GM12878 (cell line): ENCODE measurements at regions not wholly inside any gene's neighbourhood (a gene's known extent, or its start where the extent isn't known, plus 50 kb on each side); places are given as distances from the start of the nearest gene placed in this dataset.

ENCODE experiments used
- ATAC-seq: fragments of 200-7000 bp; cut with Tn5 transposase; 3 replicates; pipeline ENCODE4 v1.9.1; 2020; ENCODE audit warnings: mild to moderate bottlenecking, moderate library complexity
- BruUV-seq: library from RNA; stranded (reverse); fragments of 400-500 nt; replicated peaks from 2 replicates; lab custom pipeline; 2021; lab: Mats Ljungman, UMichigan
- CTCF ChIA-PET: fragments of 300-600 bp; sonication (Branson Sonifier 250); formaldehyde crosslinking; extraction: SDS; loops from one replicate; lab custom pipeline; 2021; ENCODE audit warnings: inconsistent platforms; lab: Yijun Ruan, JAX
- POLR2A ChIA-PET: fragments of 350-600 bp; formaldehyde crosslinking; extraction: SDS; loops from one replicate; lab custom pipeline; 2021; ENCODE audit warnings: inconsistent platforms; lab: Charles Lee
- RAD21 ChIA-PET: fragments of 300-600 bp; sonication (Branson Sonifier 250); formaldehyde crosslinking; loops from one replicate; lab custom pipeline; 2023; ENCODE audit warnings: antibody characterized with exemption; ENCODE audit not compliant: unreplicated experiment; lab: Charles Lee
- SMC1A ChIA-PET: fragments of 300-600 bp; sonication (Branson Sonifier 250); formaldehyde crosslinking; loops from one replicate; lab custom pipeline; 2023; ENCODE audit not compliant: unreplicated experiment, uncharacterized antibody; lab: Charles Lee
- DNase-seq: peaks from one replicate; pipeline ENCODE4 v3.0.0-alpha.2; 2011; ENCODE audit warnings: low read depth, low spot score
- FAIRE-seq: peaks from 3 replicates; lab custom pipeline; 2011; peaks lifted over from hg19 to GRCh38; lab: Jason Lieb, UNC
- H2AFZ ChIP-seq: 2 replicates; pipeline ENCODE4 v1.6.0; 2011; ENCODE audit warnings: low read depth, low read length, control low read depth; ENCODE audit not compliant: control insufficient read depth
- H3K27ac ChIP-seq: 2 replicates; pipeline ENCODE4 v1.5.1; 2011; ENCODE audit warnings: control low read depth; ENCODE audit not compliant: control insufficient read depth, insufficient read depth
- H3K27me3 ChIP-seq, 2 experiments: replicated peaks in 1 of 2; 2 replicates each; pipeline versions ENCODE4 v1.6.0 to v1.6.1; 2011; ENCODE audit warnings: low read length in 1 of 2; ENCODE audit not compliant: control insufficient read depth in 2 of 2, insufficient read depth in 2 of 2
- H3K36me3 ChIP-seq, 2 experiments: 2 replicates each; pipeline ENCODE4 v1.5.1; 2011; ENCODE audit warnings: low read length in 1 of 2; ENCODE audit not compliant: control insufficient read depth in 2 of 2, insufficient read depth in 2 of 2
- H3K4me1 ChIP-seq: 2 replicates; pipeline ENCODE4 v1.6.1; 2011; ENCODE audit warnings: mild to moderate bottlenecking, low read length, moderate library complexity, mixed read lengths; ENCODE audit not compliant: control insufficient read depth, insufficient read depth
- H3K4me2 ChIP-seq: 2 replicates; pipeline ENCODE4 v1.6.0; 2011; ENCODE audit warnings: control low read depth; ENCODE audit not compliant: control insufficient read depth, insufficient read depth
- H3K4me3 ChIP-seq: fragments of 200-600 bp; sonication (generic); 2 replicates; pipeline ENCODE4 v1.5.1; 2016
- H3K79me2 ChIP-seq: 2 replicates; pipeline ENCODE4 v1.6.0; 2011; ENCODE audit warnings: low read length; ENCODE audit not compliant: control insufficient read depth, insufficient read depth
- H3K9ac ChIP-seq: 2 replicates; pipeline ENCODE4 v1.8.0; 2011; ENCODE audit warnings: low read length, control low read depth, mixed read lengths; ENCODE audit not compliant: control insufficient read depth, insufficient read depth
- H3K9me3 ChIP-seq: replicated peaks from 3 replicates; pipeline ENCODE4 v1.5.1; 2011; ENCODE audit warnings: mild to moderate bottlenecking, low read length; ENCODE audit not compliant: control insufficient read depth, insufficient read depth
- H4K20me1 ChIP-seq: 2 replicates; pipeline ENCODE4 v1.6.0; 2011; ENCODE audit not compliant: control insufficient read depth, insufficient read depth
- BMI1 ChIP-seq: fragments of 450-650 bp; IDR thresholded peaks from 2 replicates; pipeline ENCODE4 v1.6.1; 2016; ENCODE audit warnings: mild to moderate bottlenecking, moderate library complexity, borderline replicate concordance
- CBFB ChIP-seq: IDR thresholded peaks from 2 replicates; pipeline ENCODE4 v1.6.1; 2016; ENCODE audit warnings: antibody characterized with exemption, low read depth
- EP300 ChIP-seq, 2 experiments: fragments of 150-350 bp in 1 of 2; IDR thresholded peaks; 2 replicates each; pipeline ENCODE4 v1.6.1; 2011 to 2012; ENCODE audit warnings: low read depth in 2 of 2, low read length in 2 of 2, borderline replicate concordance in 1 of 2, improper control_type of control experiment in 1 of 2, inconsistent platforms in 1 of 2; ENCODE audit not compliant: control insufficient read depth in 1 of 2
- PAX8 ChIP-seq: fragments of 450-650 bp; IDR thresholded peaks from 2 replicates; pipeline ENCODE4 v1.6.1; 2017; ENCODE audit warnings: mild to moderate bottlenecking, moderate library complexity
- RAD51 ChIP-seq: fragments of 450-650 bp; IDR thresholded peaks from 2 replicates; pipeline ENCODE4 v1.6.1; 2016; ENCODE audit warnings: moderate library complexity, mild to moderate bottlenecking, inconsistent platforms
- RCOR1 ChIP-seq: conservative IDR thresholded peaks from 2 replicates; pipeline ENCODE4 v1.6.1; 2012; ENCODE audit warnings: low read depth, low read length, improper control_type of control experiment
- RELA ChIP-seq: fragments of 450-650 bp; IDR thresholded peaks from 2 replicates; pipeline ENCODE4 v1.8.0; 2014; ENCODE audit warnings: borderline replicate concordance; ENCODE audit not compliant: partially characterized antibody
- SKIL ChIP-seq: fragments of 450-650 bp; IDR thresholded peaks from 2 replicates; pipeline ENCODE4 v1.6.1; 2017; ENCODE audit warnings: mild to moderate bottlenecking, low read depth, inconsistent platforms; ENCODE audit not compliant: poor library complexity, severe bottlenecking
- SMC3 ChIP-seq: IDR thresholded peaks from 2 replicates; pipeline ENCODE4 v1.6.1; 2011; ENCODE audit warnings: low read length, improper control_type of control experiment, borderline replicate concordance
- SRF ChIP-seq, 2 experiments: IDR thresholded peaks; 2 replicates each; pipeline ENCODE4 v1.6.1; 2011; ENCODE audit warnings: low read depth in 2 of 2, low read length in 2 of 2, mild to moderate bottlenecking in 1 of 2, moderate library complexity in 1 of 2
- STAT1 ChIP-seq: fragments of 450-650 bp; conservative IDR thresholded peaks from 2 replicates; pipeline ENCODE4 v1.6.1; 2014; ENCODE audit warnings: antibody characterized with exemption, mild to moderate bottlenecking
- WGBS: methylation state at CpG from one replicate; pipeline ENCODE4 v1.1.6; 2016; ENCODE audit warnings: low lambda C conversion rate; ENCODE audit not compliant: insufficient replicate concordance, insufficient coverage; ENCODE audit errors: missing lambda C conversion rate; 5-methylcytosine and 5-hydroxymethylcytosine counted together
- in situ Hi-C: fragments of 300-500 bp; cut with MboI; formaldehyde crosslinking; loops from 9 replicates; pipeline ENCODE4 v1.14.3; 2018; ENCODE audit warnings: mixed read lengths
- intact Hi-C: fragments of 100-400 bp; cut with micrococcal nuclease; formaldehyde crosslinking; loops from one replicate; pipeline ENCODE4 v1.14.2; 2022; ENCODE audit not compliant: unreplicated experiment
- TF ChIP-seq, protein P1 (sequence below): IDR thresholded peaks from 2 replicates; pipeline ENCODE4 v1.6.1; 2011; ENCODE audit warnings: borderline replicate concordance, low read depth, mild to moderate bottlenecking, moderate library complexity, mixed read lengths, low read length; ENCODE audit not compliant: insufficient read depth; ENCODE audit errors: extremely low read length
- TF ChIP-seq, protein P2 (sequence below), 3 experiments: IDR thresholded peaks in 2 of 3; conservative IDR thresholded peaks in 1 of 3; 2 replicates each; pipeline ENCODE4 v1.5.1; 2011; ENCODE audit warnings: low read depth in 3 of 3, low read length in 3 of 3, mild to moderate bottlenecking in 3 of 3, control low read depth in 2 of 3, moderate library complexity in 2 of 3, inconsistent platforms in 1 of 3, mixed read lengths in 1 of 3; ENCODE audit not compliant: control insufficient read depth in 2 of 3, insufficient read depth in 1 of 3; ENCODE audit errors: extremely low read depth in 1 of 3
- TF ChIP-seq, protein P3 (sequence below): fragments of 450-650 bp; IDR thresholded peaks from 2 replicates; pipeline ENCODE4 v1.6.1; 2017; ENCODE audit warnings: borderline replicate concordance

DNA sequence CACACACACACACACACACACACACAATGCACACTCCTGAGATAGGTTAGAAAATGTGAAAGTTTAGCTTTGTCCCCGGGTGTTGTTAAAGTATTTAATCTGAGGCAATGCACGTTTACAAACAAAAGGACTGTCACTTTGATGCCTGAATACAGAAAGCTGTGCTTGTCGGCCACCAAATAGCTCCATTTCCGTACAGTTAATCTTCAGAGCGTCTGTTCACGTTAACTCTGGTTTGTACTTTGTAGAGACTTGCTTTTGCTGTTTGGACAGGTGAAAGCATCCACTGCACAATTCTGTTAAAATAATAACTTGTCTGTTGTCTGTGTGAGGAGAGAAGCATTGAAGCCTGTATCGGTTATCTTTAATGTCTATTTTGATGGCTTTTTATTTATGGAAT lies 267.8 kb downstream of the FGF9 start:
- FAIRE-seq = no peak
- SMC1A ChIA-PET = interaction anchor here (1.0 kb wide), 1 partner anchor 16 kb away, joined by 3 read pairs; no protein-coding TSS in a partner anchor
- H3K9me3 ChIP-seq = no peaks in the 10 kb centered on the region; the same call in 2 of the 3 replicates
- intact Hi-C loops (no loop called here), in situ Hi-C loops (no loop called here)
- H3K27ac ChIP-seq = no peak overlapping the region
- H3K4me3 ChIP-seq = no peak overlapping the region
- no peak for ATAC-seq
- H3K36me3 ChIP-seq = no peaks in the 10 kb centered on the region
- H4K20me1 ChIP-seq = no peaks in the 10 kb centered on the region
- 39% methylated on average over 7 of the region's 7 CpGs for WGBS
- no peak overlapping the region for H2AFZ ChIP-seq
- RAD21 ChIA-PET = no interaction called here
- no peaks in the 10 kb centered on the region for H3K4me1 ChIP-seq
- no peaks in the 10 kb centered on the region for H3K79me2 ChIP-seq
- H3K4me2 ChIP-seq = no peak overlapping the region
- no peaks in the 10 kb centered on the region for H3K27me3 ChIP-seq
- no peak overlapping the region for H3K9ac ChIP-seq
- BruUV-seq = no TSS peak
- DNase-seq = no peak
- CTCF ChIA-PET = no interaction called here
- POLR2A ChIA-PET = no interaction called here
- no peak for TF ChIP-seq SKIL
- TF ChIP-seq, protein P1, sequence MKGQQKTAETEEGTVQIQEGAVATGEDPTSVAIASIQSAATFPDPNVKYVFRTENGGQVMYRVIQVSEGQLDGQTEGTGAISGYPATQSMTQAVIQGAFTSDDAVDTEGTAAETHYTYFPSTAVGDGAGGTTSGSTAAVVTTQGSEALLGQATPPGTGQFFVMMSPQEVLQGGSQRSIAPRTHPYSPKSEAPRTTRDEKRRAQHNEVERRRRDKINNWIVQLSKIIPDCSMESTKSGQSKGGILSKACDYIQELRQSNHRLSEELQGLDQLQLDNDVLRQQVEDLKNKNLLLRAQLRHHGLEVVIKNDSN = no peak
- no peak for TF ChIP-seq BMI1
- no peak for TF ChIP-seq RELA
- no peak for TF ChIP-seq EP300 (IDR thresholded peaks at IDR 0.05; ENCODE audit: borderline replicate concordance in 1 of 2, control insufficient read depth in 1 of 2, low read depth in 2 of 2, low read length in 2 of 2)
- no peak for TF ChIP-seq SRF (IDR thresholded peaks at IDR 0.05; ENCODE audit: low read depth in 2 of 2, low read length in 2 of 2)
- no peak for TF ChIP-seq RCOR1
- no peak for TF ChIP-seq PAX8
- no peak for TF ChIP-seq STAT1
- TF ChIP-seq CBFB = no peak
- TF ChIP-seq RAD51 = no peak
- TF ChIP-seq, protein P2, sequence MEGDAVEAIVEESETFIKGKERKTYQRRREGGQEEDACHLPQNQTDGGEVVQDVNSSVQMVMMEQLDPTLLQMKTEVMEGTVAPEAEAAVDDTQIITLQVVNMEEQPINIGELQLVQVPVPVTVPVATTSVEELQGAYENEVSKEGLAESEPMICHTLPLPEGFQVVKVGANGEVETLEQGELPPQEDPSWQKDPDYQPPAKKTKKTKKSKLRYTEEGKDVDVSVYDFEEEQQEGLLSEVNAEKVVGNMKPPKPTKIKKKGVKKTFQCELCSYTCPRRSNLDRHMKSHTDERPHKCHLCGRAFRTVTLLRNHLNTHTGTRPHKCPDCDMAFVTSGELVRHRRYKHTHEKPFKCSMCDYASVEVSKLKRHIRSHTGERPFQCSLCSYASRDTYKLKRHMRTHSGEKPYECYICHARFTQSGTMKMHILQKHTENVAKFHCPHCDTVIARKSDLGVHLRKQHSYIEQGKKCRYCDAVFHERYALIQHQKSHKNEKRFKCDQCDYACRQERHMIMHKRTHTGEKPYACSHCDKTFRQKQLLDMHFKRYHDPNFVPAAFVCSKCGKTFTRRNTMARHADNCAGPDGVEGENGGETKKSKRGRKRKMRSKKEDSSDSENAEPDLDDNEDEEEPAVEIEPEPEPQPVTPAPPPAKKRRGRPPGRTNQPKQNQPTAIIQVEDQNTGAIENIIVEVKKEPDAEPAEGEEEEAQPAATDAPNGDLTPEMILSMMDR (IDR thresholded peaks at IDR 0.05 in 2 of 3, conservative IDR thresholded peaks at IDR 0.05 in 1 of 3; ENCODE audit: control insufficient read depth in 2 of 3, extremely low read depth in 1 of 3, insufficient read depth in 1 of 3, low read depth in 3 of 3, low read length in 3 of 3) = no peak
- no peak for TF ChIP-seq SMC3
- TF ChIP-seq, protein P3, sequence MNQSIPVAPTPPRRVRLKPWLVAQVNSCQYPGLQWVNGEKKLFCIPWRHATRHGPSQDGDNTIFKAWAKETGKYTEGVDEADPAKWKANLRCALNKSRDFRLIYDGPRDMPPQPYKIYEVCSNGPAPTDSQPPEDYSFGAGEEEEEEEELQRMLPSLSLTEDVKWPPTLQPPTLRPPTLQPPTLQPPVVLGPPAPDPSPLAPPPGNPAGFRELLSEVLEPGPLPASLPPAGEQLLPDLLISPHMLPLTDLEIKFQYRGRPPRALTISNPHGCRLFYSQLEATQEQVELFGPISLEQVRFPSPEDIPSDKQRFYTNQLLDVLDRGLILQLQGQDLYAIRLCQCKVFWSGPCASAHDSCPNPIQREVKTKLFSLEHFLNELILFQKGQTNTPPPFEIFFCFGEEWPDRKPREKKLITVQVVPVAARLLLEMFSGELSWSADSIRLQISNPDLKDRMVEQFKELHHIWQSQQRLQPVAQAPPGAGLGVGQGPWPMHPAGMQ = no peak
